ENCODE measurements at regions not wholly inside any gene's neighbourhood (a gene's known extent, or its start where the extent isn't known, plus 50 kb on each side); places are given as distances from the start of the nearest gene placed in this dataset.

DNA sequence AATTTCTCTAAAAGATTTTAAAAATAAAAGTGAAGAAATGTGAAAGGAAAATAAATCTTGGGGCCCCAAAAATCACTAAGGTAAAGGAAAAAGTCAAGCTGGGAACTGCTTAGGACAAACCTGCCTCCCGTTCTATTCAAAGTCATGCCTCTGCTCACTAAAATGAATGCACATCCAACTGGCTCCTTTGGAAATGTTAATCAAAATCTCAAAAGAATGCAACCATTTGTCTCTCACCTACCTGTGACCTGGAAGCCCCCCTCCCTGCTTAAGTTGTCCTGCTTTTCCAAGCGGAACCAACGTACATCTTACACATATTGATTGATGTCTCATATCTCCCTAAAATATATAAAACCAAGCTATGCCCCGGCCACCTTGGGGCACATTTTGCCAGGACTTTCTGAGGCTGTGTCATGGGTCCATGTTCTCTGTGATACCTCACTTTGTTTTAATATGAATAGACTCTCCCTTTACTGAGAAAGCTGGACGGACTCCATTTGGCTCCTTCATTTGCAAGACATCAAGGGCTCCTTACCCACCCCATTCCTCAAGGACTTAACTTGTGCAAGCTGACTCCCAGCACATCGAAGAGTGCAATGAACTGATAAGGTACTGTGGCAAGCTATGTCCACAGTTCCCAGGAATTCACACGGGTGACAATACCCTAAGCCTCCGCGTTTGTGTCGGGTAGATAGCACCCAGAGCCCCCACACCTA lies 164.3 kb downstream of the SMC2 start:
- no peak overlapping the region for H3K4me3 ChIP-seq (ENCODE audit: low read depth, low read length)
- no peak for TF ChIP-seq CTCF (IDR thresholded peaks at IDR 0.05; ENCODE audit: insufficient read depth, low read depth, low read length)
- no peak for DNase-seq (ENCODE audit: low read depth)

GRCh38 chr9:104260004-104260403 lies 165.9 kb downstream of the SMC2 start:
- TF ChIP-seq CTCF (IDR thresholded peaks at IDR 0.05; ENCODE audit: insufficient read depth, low read depth, low read length) = no peak
- no peak overlapping the region for H3K4me3 ChIP-seq (ENCODE audit: low read depth, low read length)
- no peak for DNase-seq (ENCODE audit: low read depth)

DNA sequence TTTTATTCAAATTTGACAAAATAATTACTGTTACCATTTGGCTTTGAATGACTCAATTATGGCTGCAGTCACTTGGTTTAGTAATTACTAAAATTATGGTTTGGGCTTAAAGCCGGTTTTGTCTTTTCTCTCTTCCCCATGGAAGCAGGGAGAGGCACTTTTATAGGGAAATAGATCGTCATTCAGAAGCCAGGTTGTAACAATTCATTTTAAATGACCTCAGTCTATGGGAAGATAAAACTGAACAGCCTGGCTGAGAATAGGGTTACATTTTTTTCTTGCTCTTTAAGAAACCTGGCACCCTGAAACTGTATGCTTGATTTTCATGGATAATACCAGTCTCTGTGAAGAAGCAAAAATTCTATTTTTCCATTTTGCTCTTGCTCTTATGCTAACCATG lies 169.8 kb downstream of the SMC2 start:
- TF ChIP-seq CTCF (IDR thresholded peaks at IDR 0.05; ENCODE audit: insufficient read depth, low read depth, low read length) = no peak
- no peak for DNase-seq (ENCODE audit: low read depth)
- no peak overlapping the region for H3K4me3 ChIP-seq (ENCODE audit: low read depth, low read length)

DNA sequence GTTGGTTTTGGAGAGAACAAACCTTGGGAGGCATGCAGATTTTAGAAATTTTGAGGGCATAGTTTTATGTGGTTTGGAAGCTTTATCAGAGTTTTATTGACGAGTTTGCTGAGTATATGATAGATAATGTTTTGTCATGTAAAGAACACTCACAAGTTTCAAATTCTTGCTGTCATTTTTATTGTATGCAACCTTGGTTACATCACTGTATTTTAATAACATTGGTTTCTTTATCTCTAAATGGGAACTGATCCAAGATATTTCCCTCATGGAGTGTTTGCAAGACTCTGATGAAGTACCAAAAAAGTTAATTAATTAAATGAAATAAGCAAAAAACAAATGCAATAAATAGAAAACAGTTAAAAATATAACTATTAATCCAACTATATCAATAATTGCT lies 170.3 kb downstream of the SMC2 start:
- TF ChIP-seq CTCF (IDR thresholded peaks at IDR 0.05; ENCODE audit: insufficient read depth, low read depth, low read length) = no peak
- no peak overlapping the region for H3K4me3 ChIP-seq (ENCODE audit: low read depth, low read length)
- DNase-seq (ENCODE audit: low read depth) = peak; percentile 3

- no peak for TF ChIP-seq CTCF (IDR thresholded peaks at IDR 0.05; ENCODE audit: insufficient read depth, low read depth, low read length)
- DNase-seq (ENCODE audit: low read depth) = no peak
- no peak overlapping the region for H3K4me3 ChIP-seq (ENCODE audit: low read depth, low read length)
These were observed 175.3 kb downstream of the SMC2 start for GRCh38 chr9:104269374-104269773.

- DNase-seq (ENCODE audit: low read depth) = no peak
- TF ChIP-seq CTCF (IDR thresholded peaks at IDR 0.05; ENCODE audit: insufficient read depth, low read depth, low read length) = no peak
- no peak overlapping the region for H3K4me3 ChIP-seq (ENCODE audit: low read depth, low read length)
These were observed 176.2 kb downstream of the SMC2 start for GRCh38 chr9:104269996-104270963.

Measured in fibroblast of villous mesenchyme (primary cell).